Common myeloid progenitor, CD34-positive (primary cell): ENCODE measurements at regions not wholly inside any gene's neighbourhood (a gene's known extent, or its start where the extent isn't known, plus 50 kb on each side); places are given as distances from the start of the nearest gene placed in this dataset.

Experiments used
- CTCF ChIA-PET: fragments of 350-600 bp; sonication (Branson Sonifier 250); formaldehyde crosslinking; loops from one replicate; lab custom pipeline; 2021; ENCODE audit warnings: antibody characterized with exemption; lab: Charles Lee
- POLR2A ChIA-PET: fragments of 350-600 bp; sonication (Branson Sonifier 250); formaldehyde crosslinking; loops from one replicate; lab custom pipeline; 2021; ENCODE audit warnings: antibody characterized with exemption; lab: Charles Lee
- DNase-seq, 3 donors: peaks; one replicate each; pipeline versions ENCODE4 v3.0.0 to v3.0.0-alpha.2; 2013
- H3K27ac ChIP-seq, 2 experiments: 1 replicate in 1 of 2; 2 replicates in 1 of 2; pipeline ENCODE4 v1.7.0; 2013; ENCODE audit warnings: inconsistent platforms in 2 of 2, low read length in 2 of 2, mild to moderate bottlenecking in 2 of 2, low read depth in 1 of 2, moderate library complexity in 1 of 2; ENCODE audit not compliant: severe bottlenecking in 2 of 2, insufficient read depth in 1 of 2, poor library complexity in 1 of 2
- H3K27me3 ChIP-seq, 5 experiments: replicated peaks in 2 of 5; 1 replicate in 3 of 5; 2 replicates in 2 of 5; pipeline versions ENCODE4 v1.6.1 to v1.7.0; 2013; ENCODE audit warnings: low read length in 4 of 5, mild to moderate bottlenecking in 2 of 5, moderate library complexity in 2 of 5, inconsistent platforms in 1 of 5; ENCODE audit not compliant: insufficient read depth in 5 of 5, control insufficient read depth in 4 of 5
- H3K36me3 ChIP-seq, 4 experiments: 1 replicate in 2 of 4; 2 replicates in 2 of 4; pipeline versions ENCODE4 v1.6.1 to v1.7.0; 2013; ENCODE audit warnings: low read length in 3 of 4, control low read depth in 1 of 4, mild to moderate bottlenecking in 1 of 4; ENCODE audit not compliant: control insufficient read depth in 4 of 4, insufficient read depth in 4 of 4
- H3K4me1 ChIP-seq, 4 experiments: 1 replicate in 3 of 4; 2 replicates in 1 of 4; pipeline versions ENCODE4 v1.6.1 to v1.7.1; 2013; ENCODE audit warnings: low read length in 3 of 4, mild to moderate bottlenecking in 3 of 4, control low read depth in 1 of 4, inconsistent platforms in 1 of 4, moderate library complexity in 1 of 4; ENCODE audit not compliant: control insufficient read depth in 4 of 4, insufficient read depth in 4 of 4; ENCODE audit errors: control extremely low read depth in 1 of 4
- H3K4me3 ChIP-seq, 7 experiments: 1 replicate in 4 of 7; 2 replicates in 3 of 7; pipeline versions ENCODE4 v1.5.1 to v1.7.0; 2013; ENCODE audit warnings: mild to moderate bottlenecking in 7 of 7, low read length in 6 of 7, moderate library complexity in 6 of 7, inconsistent platforms in 2 of 7, low read depth in 2 of 7, control low read depth in 1 of 7; ENCODE audit not compliant: insufficient read depth in 4 of 7, control insufficient read depth in 1 of 7; ENCODE audit errors: extremely low read depth in 1 of 7
- H3K9me3 ChIP-seq, 5 experiments: 1 replicate in 4 of 5; 2 replicates in 1 of 5; pipeline versions ENCODE4 v1.6.1 to v1.7.1; 2013; ENCODE audit warnings: low read length in 4 of 5, mild to moderate bottlenecking in 2 of 5, inconsistent platforms in 1 of 5, low read depth in 1 of 5, moderate library complexity in 1 of 5; ENCODE audit not compliant: control insufficient read depth in 4 of 5, insufficient read depth in 2 of 5; ENCODE audit errors: control extremely low read depth in 1 of 5
- WGBS: methylation state at CpG from one replicate; pipeline ENCODE4 v1.1.5; 2013; ENCODE audit not compliant: insufficient coverage; 5-methylcytosine and 5-hydroxymethylcytosine counted together

DNA sequence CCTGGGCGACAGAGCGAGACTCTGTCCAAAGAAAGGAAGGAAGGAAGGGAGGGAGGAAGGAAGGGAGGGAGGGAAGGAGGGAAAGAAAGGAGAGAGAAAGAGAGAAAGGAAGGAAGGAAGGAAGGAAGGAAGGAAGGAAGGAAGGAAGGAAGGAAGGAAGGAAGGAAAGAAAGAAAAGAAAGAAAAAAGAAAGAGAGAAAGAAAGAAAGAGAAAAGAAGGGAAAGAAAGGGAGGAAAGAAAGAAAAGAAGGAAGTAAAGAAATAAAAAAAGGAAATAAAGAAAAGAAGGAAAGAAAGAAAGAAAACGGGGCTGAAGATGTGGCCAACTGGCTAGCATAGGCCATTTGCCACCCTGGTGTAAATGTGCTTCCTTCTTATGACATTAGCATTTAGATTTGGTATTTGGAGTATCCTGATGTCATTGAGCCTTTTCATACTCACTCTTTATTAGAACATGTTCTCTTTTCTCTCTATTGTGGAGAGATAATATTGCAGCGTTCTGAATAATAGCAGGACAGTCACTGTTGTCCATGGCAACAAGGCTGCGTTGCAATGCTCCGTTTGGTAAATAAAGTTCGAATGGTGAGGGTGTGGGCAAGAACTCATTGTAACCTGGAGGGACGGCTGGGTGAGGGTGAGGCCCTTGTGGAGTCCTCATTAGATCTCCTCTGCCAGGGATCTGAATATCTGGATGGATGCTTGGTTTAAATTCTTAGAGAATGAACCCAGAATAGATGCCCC lies 173.9 kb upstream of the UBL3 start:
- WGBS, result 96% methylated on average over 6 of the region's 8 CpGs
- POLR2A ChIA-PET, result no interaction called here
- DNase-seq, result no peak

DNA sequence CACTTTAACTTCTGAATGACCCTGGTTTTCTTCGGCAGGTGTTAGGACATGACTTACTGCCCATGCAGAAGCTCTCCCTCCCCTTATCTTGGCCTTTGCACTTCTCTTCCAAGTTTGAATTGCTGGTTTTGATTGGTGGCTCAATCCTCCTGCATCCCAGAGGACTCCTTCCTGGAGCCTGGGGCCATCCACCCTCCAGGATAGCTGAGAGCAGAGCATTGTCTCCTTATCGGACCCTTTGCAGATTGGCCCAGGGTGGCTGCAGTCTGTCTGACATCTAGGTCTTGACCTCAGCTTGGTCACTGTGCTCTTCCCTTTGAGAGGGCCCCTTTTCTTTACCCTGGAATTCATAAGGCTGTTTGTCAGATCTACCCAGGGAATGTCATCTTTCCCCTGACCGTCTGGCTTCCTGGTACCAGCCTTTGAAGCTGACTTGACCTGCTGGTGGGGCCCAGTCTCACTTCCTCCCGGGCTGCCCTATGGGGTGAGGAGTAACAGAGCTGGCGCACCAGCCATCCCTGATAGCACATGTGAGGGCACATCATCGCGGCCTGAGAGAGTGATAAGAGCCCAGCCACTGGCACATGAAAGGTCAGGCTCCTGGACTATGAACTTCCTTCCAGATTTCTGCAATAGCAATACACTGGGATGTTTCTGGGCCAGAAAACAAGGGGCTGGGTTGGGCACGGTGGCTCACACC lies 172.9 kb upstream of the UBL3 start:
- H3K9me3 ChIP-seq, result no peaks in the 10 kb centered on the region
- POLR2A ChIA-PET, result no interaction called here
- no peak overlapping the region for H3K4me3 ChIP-seq
- WGBS, result 94% methylated on average over 5 of the region's 8 CpGs
- H3K36me3 ChIP-seq, result no peaks in the 10 kb centered on the region
- H3K27ac ChIP-seq, result no peak overlapping the region
- H3K27me3 ChIP-seq, result no peaks in the 10 kb centered on the region
- CTCF ChIA-PET, result no interaction called here
- peaks cover 0 to 4% (median 0%) of the 10 kb centered on the region in 4 experiments for H3K4me1 ChIP-seq
- DNase-seq, result no peak

More for the DNA sequence above, 173.9 kb upstream of the UBL3 start:
- no peaks in the 10 kb centered on the region for H3K9me3 ChIP-seq
- peaks cover 0 to 4% (median 0%) of the 10 kb centered on the region in 4 experiments for H3K4me1 ChIP-seq
- H3K27me3 ChIP-seq, result no peaks in the 10 kb centered on the region
- H3K4me3 ChIP-seq, result no peak overlapping the region
- CTCF ChIA-PET, result no interaction called here
- H3K27ac ChIP-seq, result no peak overlapping the region
- no peaks in the 10 kb centered on the region for H3K36me3 ChIP-seq

DNA sequence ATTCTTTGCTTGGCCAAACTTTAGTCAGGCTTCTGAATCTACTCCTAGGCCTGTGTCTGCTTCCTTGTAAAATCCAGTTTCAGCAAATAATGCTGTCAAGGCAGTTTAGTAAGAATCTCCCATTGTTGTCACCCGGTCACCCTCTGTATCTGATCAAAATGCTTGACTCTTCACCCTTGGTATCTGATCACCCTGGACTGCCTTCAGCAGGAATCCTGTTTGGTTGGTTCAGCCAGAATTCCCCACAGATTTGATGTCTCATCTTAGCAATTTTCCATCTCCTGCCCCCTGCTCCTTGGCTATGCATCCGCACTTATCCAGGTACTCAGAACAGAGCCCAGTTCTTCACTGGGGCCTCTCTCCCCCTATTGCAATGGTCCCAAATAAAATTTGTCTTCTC lies 172.4 kb upstream of the UBL3 start:
- H3K4me1 ChIP-seq, result peaks cover 0 to 3% (median 0%) of the 10 kb centered on the region in 4 experiments
- 88% methylated on average over 2 of the region's 2 CpGs for WGBS
- H3K27me3 ChIP-seq, result no peaks in the 10 kb centered on the region
- no peak overlapping the region for H3K4me3 ChIP-seq
- CTCF ChIA-PET, result no interaction called here
- no peak for DNase-seq
- no peak overlapping the region for H3K27ac ChIP-seq
- H3K9me3 ChIP-seq, result no peaks in the 10 kb centered on the region
- no peaks in the 10 kb centered on the region for H3K36me3 ChIP-seq
- POLR2A ChIA-PET, result no interaction called here

- Histone ChIP-seq H3K4me1 (no peaks in the 10 kb centered on the region), H3K27ac (no peak overlapping the region), H3K36me3 (no peaks in the 10 kb centered on the region), H3K27me3 (no peaks in the 10 kb centered on the region), H3K4me3 (no peak overlapping the region), H3K9me3 (no peaks in the 10 kb centered on the region)
- CTCF ChIA-PET, result no interaction called here
- 92% methylated on average over 10 of the region's 10 CpGs for WGBS
- POLR2A ChIA-PET, result no interaction called here
- DNase-seq, result no peak
These were observed 171.8 kb upstream of the UBL3 start for GRCh38 chr13:30022256-30022655.

DNA sequence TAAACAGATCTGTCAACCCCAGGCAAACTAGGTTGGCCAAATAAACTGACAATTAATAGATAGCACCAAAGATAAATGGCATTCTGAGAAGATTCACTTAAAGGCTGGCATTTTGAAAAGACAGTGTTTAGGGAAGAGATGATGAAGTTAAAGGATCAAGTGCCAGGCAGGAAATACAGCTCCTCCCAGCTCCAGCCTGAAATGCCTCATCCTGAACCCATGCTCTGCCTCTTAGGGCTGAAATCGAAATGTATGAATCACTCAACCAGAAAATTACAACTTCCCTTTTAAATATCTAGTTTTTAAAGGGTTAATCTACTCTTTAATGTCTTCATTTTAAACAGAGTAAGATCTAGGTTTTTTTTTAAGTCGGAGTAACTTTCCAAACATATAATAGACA lies 171.2 kb upstream of the UBL3 start:
- CTCF ChIA-PET, result no interaction called here
- DNase-seq, result no peak
- no CpG with 5 or more reads among the region's 2 CpGs for whole genome bisulfite sequencing
- Histone ChIP-seq H3K36me3 (no peaks in the 10 kb centered on the region), H3K27me3 (no peaks in the 10 kb centered on the region), H3K4me3 (no peak overlapping the region), H3K4me1 (no peaks in the 10 kb centered on the region), H3K27ac (no peak overlapping the region), H3K9me3 (no peaks in the 10 kb centered on the region)
- POLR2A ChIA-PET, result no interaction called here

DNA sequence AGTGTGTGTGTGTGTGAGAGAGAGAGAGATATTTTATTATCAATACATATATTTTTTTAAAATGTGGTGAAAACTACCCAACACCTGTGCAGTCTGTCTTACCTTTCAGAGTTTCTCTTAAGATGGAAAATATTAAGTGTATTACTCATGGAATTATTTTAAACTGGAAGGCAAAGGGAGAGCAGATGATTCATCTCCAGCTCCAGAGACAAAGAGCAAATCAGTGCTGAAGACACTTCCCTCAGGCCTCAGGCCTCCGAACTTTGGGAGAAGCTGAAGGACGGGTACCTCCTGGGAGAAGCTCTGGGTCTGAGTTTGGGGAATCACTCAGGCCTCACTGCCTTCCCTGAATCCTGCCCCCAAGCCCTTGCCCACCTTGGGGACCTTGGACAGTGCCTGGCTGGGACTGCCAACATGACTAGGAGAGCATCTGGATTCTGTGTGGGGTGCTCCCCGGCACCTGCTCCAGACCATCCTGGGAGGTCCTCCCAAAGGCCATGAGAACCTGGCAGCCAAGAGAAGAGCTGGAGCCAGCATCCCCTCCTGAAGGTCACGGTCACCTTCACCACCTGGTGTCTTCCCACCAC lies 170.4 kb upstream of the UBL3 start:
- Histone ChIP-seq H3K27ac (no peak overlapping the region), H3K9me3 (no peaks in the 10 kb centered on the region), H3K4me1 (no peaks in the 10 kb centered on the region), H3K27me3 (no peaks in the 10 kb centered on the region), H3K36me3 (no peaks in the 10 kb centered on the region), H3K4me3 (no peak overlapping the region)
- POLR2A ChIA-PET, result no interaction called here
- CTCF ChIA-PET, result no interaction called here
- no peak for DNase-seq
- WGBS, result 85% methylated on average over 3 of the region's 4 CpGs
